HG03457 (cell line): ENCODE measurements at regions not wholly inside any gene's neighbourhood (a gene's known extent, or its start where the extent isn't known, plus 50 kb on each side); places are given as distances from the start of the nearest gene placed in this dataset.

Experiments used
- ATAC-seq: cut with Tn5 transposase; IDR thresholded peaks from one replicate; pipeline ENCODE4 v1.9.1; 2021; ENCODE audit warnings: moderate number of reproducible peaks; ENCODE audit not compliant: unreplicated experiment

DNA sequence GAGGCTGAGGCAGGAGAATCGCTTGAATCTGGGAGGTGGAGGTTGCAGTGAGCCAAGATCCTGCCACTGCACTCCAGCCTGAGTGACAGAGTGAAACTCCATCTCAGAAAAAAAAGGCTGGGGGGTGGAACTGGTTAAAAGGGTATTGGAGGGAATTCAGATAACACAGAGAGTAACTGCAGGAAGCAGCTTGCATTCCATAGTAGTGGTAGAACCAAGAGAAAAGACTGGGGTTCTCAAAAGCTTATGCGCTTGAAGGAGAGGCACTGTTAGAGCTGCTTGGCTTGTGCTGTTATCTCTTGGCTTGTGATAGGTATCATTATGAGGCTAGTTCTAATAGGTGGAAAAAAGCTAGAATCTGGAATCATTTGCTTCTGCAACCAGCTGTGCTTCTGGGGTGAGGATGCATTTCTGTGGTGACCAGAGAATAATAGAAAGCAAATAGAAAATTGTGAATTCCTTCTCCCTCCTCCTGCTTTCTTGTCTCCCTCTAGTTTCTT lies 91.2 kb upstream of the ELOVL6 start:
- ATAC-seq: no peak

DNA sequence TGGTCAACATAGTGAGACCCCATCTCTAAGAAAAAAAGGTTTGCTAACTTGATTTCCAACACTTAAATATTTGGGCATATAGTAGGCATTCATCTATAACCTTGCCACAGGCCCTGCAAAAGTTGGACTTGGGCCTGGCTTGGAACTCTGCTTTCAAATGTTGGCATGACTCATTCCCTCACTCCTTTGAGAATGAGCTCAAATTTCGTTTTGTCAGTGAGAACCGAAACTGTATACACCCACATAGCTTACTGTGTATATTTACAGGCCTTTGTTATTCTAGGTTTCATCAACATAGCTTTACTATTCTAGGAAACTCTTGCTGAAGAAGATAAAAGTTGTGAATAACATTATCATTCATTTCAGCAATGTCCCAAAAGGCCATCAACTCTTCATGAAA lies 88.7 kb upstream of the ELOVL6 start:
- peak; percentile 100 for ATAC-seq

DNA sequence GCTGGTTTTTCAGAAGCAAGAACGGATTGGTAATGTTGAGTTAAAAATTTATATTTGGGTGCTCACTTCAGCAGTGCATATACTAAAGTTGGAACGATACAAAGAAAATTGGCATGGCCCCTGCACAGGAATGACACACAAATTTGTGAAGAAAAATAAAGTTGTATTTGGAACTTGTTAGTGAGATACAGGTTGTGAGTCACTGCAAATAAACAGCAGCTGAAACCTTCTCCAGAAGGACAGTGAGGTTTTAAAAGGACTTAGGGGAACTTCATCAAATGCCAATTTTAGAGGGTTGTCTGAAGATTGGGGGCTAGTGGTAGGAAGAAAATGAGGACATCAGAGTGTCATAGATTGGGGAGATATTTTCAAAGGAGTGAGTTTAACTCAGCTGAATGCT lies 79.7 kb upstream of the ELOVL6 start:
- no peak for ATAC-seq

DNA sequence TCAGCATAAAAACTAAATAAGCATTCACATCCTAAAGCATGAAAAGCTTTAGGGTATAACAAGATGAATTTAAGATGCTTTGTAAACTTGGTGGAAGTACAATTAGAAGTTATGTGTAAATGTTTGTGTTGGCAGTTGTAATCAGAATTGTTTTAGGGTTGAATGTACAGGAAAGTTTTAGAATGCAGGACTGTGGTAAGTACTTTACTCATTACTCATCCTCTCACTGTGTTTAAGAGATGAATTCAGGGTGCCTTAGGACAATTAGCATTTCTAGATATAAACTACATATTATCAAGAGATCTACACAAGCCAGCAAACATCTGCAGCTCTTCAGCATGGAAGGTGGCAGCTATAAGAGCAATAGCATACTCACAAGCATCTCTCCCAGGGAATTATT lies 77.5 kb upstream of the ELOVL6 start:
- no peak for ATAC-seq

DNA sequence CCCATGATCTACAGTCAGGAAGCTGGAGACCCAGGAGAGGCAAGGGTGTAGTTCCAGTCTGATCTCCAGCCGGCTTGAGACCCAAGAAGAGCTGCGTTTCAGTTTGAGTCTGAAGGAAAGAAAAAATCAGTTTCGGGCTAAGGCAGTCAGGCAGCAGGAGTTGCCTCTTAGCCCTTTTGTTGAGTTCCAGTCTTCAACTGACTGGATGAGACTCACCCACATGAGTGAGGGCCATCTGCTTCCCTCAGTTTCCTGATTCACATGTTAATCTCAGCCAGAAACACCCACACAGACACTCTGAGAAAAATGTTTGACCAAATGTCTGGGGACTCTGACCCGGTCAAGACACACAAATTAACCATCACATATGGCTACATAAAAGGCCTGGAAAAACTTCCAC lies 73.6 kb upstream of the ELOVL6 start:
- no peak for ATAC-seq

DNA sequence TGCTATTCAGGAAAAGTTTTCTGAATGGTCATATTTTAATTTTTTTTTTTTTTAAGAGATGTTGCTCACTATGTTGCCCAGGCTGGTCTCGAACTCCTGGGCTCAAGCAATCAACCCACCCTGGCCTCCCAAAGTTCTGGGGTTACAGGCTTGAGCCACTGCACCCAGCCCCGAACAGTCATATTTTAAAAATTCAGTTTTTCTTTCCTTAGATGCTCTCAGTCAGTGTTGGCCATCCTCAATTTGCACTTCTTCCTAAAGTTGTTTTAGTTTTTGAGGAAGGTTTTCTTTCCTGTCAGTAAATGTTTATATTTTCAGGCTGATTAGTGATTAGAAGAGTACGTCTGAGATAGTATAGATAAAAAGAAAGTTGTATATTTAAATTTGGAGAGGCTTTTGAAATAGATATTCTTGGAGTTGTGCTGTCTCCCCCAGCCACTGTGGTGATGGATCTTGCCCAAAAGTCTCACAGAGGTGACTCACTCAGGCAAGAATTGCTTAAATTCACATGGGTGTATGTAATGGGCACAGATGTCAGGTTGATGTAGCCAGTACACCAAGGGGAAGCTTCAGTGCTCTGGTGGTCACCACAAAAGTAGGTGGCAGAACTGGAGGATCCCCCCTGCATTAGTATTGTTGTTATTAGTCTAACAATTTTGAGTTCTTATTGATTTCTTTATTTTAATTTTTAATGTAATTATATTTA lies 72.2 kb upstream of the ELOVL6 start:
- ATAC-seq: no peak

DNA sequence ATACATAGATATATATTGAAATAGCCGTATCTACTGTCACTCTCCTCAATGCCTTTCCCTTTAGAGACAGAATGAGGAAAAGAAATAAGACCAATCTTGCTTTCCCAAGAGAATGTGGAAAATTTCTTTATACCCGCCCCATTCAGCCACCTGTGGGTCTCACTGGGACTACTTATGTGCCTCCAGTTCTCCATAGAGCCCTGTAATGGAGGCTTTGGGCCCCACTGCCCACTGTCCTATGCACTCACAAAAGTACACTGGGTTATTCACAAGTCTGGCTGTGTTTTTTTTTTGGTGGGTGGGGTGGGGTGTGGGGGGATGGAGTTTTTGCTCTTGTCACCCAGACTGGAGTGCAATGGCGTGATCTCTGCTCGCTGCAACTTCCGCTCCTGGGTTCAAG lies 70.4 kb upstream of the ELOVL6 start:
- ATAC-seq: no peak

DNA sequence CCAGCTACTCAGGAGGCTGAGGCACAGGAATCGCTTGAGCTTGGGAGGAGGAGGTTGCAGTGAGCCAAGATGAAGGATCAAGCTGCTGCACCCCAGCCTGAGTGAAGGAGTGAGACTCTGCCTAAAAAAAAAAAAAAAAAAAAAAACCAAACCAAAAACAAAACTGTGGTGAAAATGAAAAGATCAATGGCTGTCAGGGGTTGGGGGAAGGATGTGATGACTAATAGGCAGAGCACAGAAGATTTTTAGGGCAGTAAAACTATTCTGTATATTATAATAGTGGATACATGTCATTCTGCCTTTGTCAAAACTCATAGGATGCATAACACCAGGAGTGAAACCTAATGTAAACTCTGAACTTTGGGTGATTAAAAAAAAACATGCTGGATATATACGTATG lies 69.9 kb upstream of the ELOVL6 start:
- no peak for ATAC-seq

DNA sequence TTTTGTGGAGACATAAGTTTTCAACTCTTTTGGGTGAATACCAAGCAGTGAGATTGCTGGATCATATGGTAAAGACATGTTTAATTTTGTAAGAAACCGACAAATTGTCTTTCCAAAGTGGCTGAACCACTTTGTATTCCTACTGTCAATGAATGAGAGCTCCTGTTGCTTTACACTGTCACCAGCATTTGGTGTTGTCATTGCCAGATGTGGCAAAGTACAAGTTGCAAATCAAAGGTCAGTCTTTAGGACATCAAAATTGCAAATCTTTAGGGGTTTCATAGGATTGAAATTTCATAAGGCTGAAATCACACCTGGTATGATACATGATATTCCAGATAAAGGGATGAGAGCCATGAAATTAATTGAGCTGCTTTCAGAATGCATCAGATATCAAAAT lies 67.7 kb upstream of the ELOVL6 start:
- no peak for ATAC-seq

DNA sequence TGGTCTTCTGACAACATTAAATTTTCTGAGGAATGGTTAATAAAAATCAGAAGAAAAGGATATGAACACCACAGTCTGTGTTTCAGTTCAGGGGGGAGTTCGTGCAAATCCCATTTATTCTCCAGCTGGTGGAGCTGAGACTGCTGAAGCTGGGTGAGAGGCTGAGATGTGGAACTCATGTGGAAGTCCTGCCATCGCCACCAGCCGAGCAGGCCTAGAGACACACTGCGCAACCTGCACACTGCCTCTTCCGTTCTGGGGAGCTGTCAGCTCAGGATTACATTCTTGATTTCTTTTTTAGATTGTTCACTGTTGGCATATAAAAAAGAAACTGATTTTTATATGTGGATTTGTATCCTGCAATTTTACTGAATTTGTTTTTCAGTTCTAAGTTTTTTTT lies 66.6 kb upstream of the ELOVL6 start:
- no peak for ATAC-seq

DNA sequence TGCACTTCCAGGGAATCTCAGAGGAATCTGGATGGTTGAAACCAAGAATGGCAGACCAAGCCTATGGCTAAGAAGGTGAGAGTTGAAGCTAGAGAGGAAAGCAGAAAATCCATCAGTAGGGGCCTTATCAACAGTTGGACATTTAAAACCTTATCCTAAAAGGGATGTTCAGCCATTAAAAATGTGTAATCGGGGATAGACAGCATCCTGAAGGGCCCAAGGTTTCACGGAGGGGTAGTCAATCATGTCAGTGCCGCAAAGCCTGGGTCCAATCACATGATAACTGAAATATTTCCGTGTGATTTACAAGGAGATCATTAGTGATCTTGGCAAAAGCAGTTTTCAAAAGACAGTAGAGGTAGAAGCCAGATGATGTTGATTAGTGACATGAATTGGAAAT lies 61.9 kb upstream of the ELOVL6 start:
- no peak for ATAC-seq

DNA sequence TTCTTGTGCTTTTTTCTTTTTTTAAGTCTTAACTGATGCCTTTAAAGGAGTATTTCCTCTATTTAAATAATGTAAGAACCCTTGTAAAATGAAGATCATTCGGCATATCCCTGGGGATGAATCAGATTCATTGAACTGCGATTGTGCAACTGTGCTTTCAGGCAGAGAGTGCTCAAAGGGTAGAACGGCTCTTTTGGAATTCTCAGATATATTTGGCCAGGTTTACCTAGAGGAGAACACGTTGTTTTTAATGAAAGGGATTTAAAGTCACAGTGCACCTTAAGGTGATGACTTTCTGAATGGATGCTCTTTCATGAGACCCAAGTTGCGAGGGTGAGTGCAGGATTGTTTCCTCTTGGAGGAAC lies 51.6 kb upstream of the ELOVL6 start:
- no peak for ATAC-seq

DNA sequence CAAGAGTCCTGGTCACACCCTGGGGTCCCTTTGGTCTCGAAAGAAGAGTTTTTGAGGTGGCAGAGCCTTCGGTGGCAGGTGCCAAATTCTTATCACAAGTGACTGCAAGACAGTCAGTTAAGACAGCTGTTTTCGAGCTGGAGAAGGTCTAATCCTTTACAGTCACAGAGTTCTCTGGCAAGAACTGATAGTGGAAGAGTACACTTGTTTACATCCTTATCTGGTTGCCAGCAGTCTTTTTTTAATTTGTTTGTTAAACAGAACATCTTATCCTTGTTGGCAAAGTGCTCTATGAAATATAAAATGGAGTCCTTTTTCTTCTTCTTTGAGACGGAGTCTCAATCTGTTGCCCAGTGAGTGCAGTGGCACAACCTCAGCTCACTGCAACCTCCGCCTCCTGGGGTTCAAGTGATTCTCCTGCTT lies 50.4 kb upstream of the ELOVL6 start:
- no peak for ATAC-seq
